Parathyroid adenoma (tissue), 2 donors: ENCODE measurements at regions not wholly inside any gene's neighbourhood (a gene's known extent, or its start where the extent isn't known, plus 50 kb on each side); places are given as distances from the start of the nearest gene placed in this dataset.

Source experiments
- H2AFZ ChIP-seq: fragments of 300-600 bp; sonication (generic); one replicate; pipeline ENCODE4 v1.7.0; 2017; ENCODE audit warnings: antibody characterized with exemption, mild to moderate bottlenecking
- H3K27ac ChIP-seq: fragments of 300-600 bp; sonication (generic); one replicate; pipeline ENCODE4 v1.7.0; 2017
- H3K27me3 ChIP-seq: fragments of 300-600 bp; sonication (generic); one replicate; pipeline ENCODE4 v1.7.0; 2017; ENCODE audit warnings: low read length; ENCODE audit not compliant: control insufficient read depth, insufficient read depth
- H3K36me3 ChIP-seq: fragments of 300-600 bp; sonication (generic); one replicate; pipeline ENCODE4 v1.7.0; 2017; ENCODE audit warnings: low read length; ENCODE audit not compliant: control insufficient read depth, insufficient read depth
- H3K4me1 ChIP-seq: fragments of 300-600 bp; sonication (generic); one replicate; pipeline ENCODE4 v1.7.0; 2017; ENCODE audit warnings: control low read depth
- H3K4me2 ChIP-seq: fragments of 300-600 bp; sonication (generic); one replicate; pipeline ENCODE4 v1.7.0; 2017; ENCODE audit warnings: low read length
- H3K4me3 ChIP-seq: fragments of 300-600 bp; sonication (generic); one replicate; pipeline ENCODE4 v1.7.0; 2017; ENCODE audit warnings: low read depth, low read length
- H3K79me2 ChIP-seq: fragments of 300-600 bp; sonication (generic); one replicate; pipeline ENCODE4 v1.7.0; 2017; ENCODE audit warnings: control low read depth
- H3K9ac ChIP-seq: fragments of 300-600 bp; sonication (generic); one replicate; pipeline ENCODE4 v1.7.0; 2017; ENCODE audit warnings: mild to moderate bottlenecking
- H3K9me3 ChIP-seq: fragments of 300-600 bp; sonication (generic); one replicate; pipeline ENCODE4 v1.7.0; 2017; ENCODE audit warnings: low read length; ENCODE audit not compliant: control insufficient read depth
- CTCF ChIP-seq: fragments of 300-600 bp; sonication (generic); IDR thresholded peaks from one replicate; pipeline ENCODE4 v1.7.0; 2017; ENCODE audit warnings: antibody characterized with exemption, mild to moderate bottlenecking
- donor health status: primary hyperparathyroidism.

- Histone ChIP-seq H3K9me3 (no peaks in the 10 kb centered on the region), H3K79me2 (no peaks in the 10 kb centered on the region), H3K4me1 (no peaks in the 10 kb centered on the region), H3K9ac (no peak overlapping the region), H3K4me3 (no peak overlapping the region), H3K4me2 (no peak overlapping the region), H2AFZ (no peak overlapping the region), H3K27me3 (no peaks in the 10 kb centered on the region), H3K36me3 (no peaks in the 10 kb centered on the region), H3K27ac (no peak overlapping the region)
- no peak for TF ChIP-seq CTCF
These were observed 135.9 kb downstream of the PAH start for GRCh38 chr12:102781117-102781516.

GRCh38 chr12:102776041-102776440, 141.0 kb downstream of the PAH start:
- Histone ChIP-seq H3K36me3 (no peaks in the 10 kb centered on the region), H2AFZ (no peak overlapping the region), H3K4me1 (no peaks in the 10 kb centered on the region), H3K27me3 (no peaks in the 10 kb centered on the region), H3K27ac (no peak overlapping the region), H3K4me2 (no peak overlapping the region), H3K4me3 (no peak overlapping the region), H3K9ac (no peak overlapping the region), H3K9me3 (no peaks in the 10 kb centered on the region), H3K79me2 (no peaks in the 10 kb centered on the region)
- no peak for TF ChIP-seq CTCF

GRCh38 chr12:102769323-102769916, 147.6 kb downstream of the PAH start:
- H3K27ac ChIP-seq = no peak overlapping the region
- H3K4me1 ChIP-seq = no peaks in the 10 kb centered on the region
- TF ChIP-seq CTCF = peak; percentile 23
- no peaks in the 10 kb centered on the region for H3K9me3 ChIP-seq
- no peaks in the 10 kb centered on the region for H3K79me2 ChIP-seq
- H2AFZ ChIP-seq = no peak overlapping the region
- H3K4me3 ChIP-seq = no peak overlapping the region
- no peak overlapping the region for H3K9ac ChIP-seq
- no peak overlapping the region for H3K4me2 ChIP-seq
- H3K36me3 ChIP-seq = no peaks in the 10 kb centered on the region
- H3K27me3 ChIP-seq = no peaks in the 10 kb centered on the region

DNA sequence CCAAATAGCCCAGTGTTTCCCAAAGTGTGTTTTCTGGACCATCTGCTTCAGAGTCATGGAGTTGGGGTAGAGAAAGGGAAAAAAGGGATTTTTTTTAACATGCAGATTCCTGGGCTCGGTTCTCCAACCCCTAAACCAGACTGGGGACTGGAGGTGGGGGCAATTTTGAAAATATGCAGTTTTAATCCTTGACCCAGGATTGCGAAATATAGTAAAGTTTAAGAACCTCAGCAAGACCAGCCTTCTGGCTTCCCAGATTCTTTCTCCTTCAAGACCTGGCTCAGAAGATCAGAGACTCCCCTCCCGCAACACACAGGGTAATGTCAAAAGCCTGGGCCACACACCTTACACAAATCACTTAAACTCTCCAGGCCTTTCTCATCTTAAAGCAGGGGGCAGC, 150.1 kb downstream of the PAH start:
- no peak overlapping the region for H3K4me2 ChIP-seq
- no peak for TF ChIP-seq CTCF
- no peaks in the 10 kb centered on the region for H3K4me1 ChIP-seq
- H3K27me3 ChIP-seq = no peaks in the 10 kb centered on the region
- no peak overlapping the region for H3K27ac ChIP-seq
- no peaks in the 10 kb centered on the region for H3K9me3 ChIP-seq
- no peak overlapping the region for H3K4me3 ChIP-seq
- H3K79me2 ChIP-seq = no peaks in the 10 kb centered on the region
- H2AFZ ChIP-seq = no peak overlapping the region
- no peaks in the 10 kb centered on the region for H3K36me3 ChIP-seq
- no peak overlapping the region for H3K9ac ChIP-seq

DNA sequence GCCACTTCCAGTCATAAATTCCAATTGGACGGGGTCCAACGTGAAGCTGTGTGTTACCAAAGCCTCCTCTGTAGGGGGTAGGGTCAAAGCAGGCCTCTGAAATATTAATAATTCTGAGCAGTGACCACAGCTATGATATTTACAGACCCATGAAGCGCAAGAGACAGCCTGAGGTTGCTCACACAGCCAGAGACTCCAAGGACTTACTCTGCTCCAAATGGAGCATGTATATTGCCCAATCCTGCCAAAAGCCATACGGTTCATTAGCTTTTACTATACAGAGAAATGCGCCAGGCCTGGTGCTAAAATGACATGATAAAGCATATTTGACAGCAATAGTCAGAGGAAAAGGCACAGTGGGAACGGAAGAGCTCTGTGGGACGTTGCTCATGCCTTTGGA, 151.3 kb downstream of the PAH start:
- no peak overlapping the region for H3K27ac ChIP-seq
- no peaks in the 10 kb centered on the region for H3K9me3 ChIP-seq
- H2AFZ ChIP-seq = no peak overlapping the region
- H3K27me3 ChIP-seq = no peaks in the 10 kb centered on the region
- no peaks in the 10 kb centered on the region for H3K79me2 ChIP-seq
- no peak overlapping the region for H3K9ac ChIP-seq
- no peaks in the 10 kb centered on the region for H3K36me3 ChIP-seq
- no peak overlapping the region for H3K4me3 ChIP-seq
- no peaks in the 10 kb centered on the region for H3K4me1 ChIP-seq
- TF ChIP-seq CTCF = no peak
- no peak overlapping the region for H3K4me2 ChIP-seq
